ENCODE measurements at regions not wholly inside any gene's neighbourhood (a gene's known extent, or its start where the extent isn't known, plus 50 kb on each side); places are given as distances from the start of the nearest gene placed in this dataset.

GRCh38 chr14:105776924-105777323 lies 250.5 kb downstream of the TMEM121 start:
- H3K18ac ChIP-seq (ENCODE audit: extremely low read depth, low read length): no peak overlapping the region
- no peaks in the 10 kb centered on the region for H4K20me1 ChIP-seq (replicated peaks in 1 of 2; ENCODE audit: control insufficient read depth in 1 of 2, insufficient read depth in 2 of 2, low read length in 2 of 2)
- H4K8ac ChIP-seq (ENCODE audit: extremely low read depth, insufficient read depth, low read length): no peak overlapping the region
- CTCF ChIA-PET (ENCODE audit: partially characterized antibody): no interaction called here
- H3K79me1 ChIP-seq (ENCODE audit: low read depth, low read length): no peaks in the 10 kb centered on the region
- no peaks in the 10 kb centered on the region for H3K4me1 ChIP-seq (replicated peaks in 1 of 4; ENCODE audit: control insufficient read depth in 3 of 4, insufficient read depth in 4 of 4, low read length in 3 of 4)
- H4K91ac ChIP-seq (replicated peaks; ENCODE audit: insufficient read length, low read length): no peak overlapping the region
- H3K36me3 ChIP-seq (ENCODE audit: control insufficient read depth in 2 of 4, insufficient read depth in 4 of 4, low read length in 3 of 4): no peaks in the 10 kb centered on the region
- H3K4me2 ChIP-seq (ENCODE audit: insufficient read depth in 1 of 2, low read depth in 2 of 2, low read length in 2 of 2): no peak overlapping the region
- no peak overlapping the region for H2BK12ac ChIP-seq (ENCODE audit: low read depth, low read length)
- peaks cover 35 to 75% of the 10 kb centered on the region in 2 experiments; a peak in 3 of 4 replicates for H3K9me3 ChIP-seq (ENCODE audit: insufficient read depth in 2 of 2, low read depth in 1 of 2, low read length in 1 of 2)
- H3K56ac ChIP-seq (replicated peaks; ENCODE audit: insufficient read length, low read depth, low read length): no peak overlapping the region
- no peak overlapping the region for H3K14ac ChIP-seq (ENCODE audit: insufficient read length)
- POLR2A ChIA-PET (ENCODE audit: partially characterized antibody): no interaction called here
- FAIRE-seq (no peak), DNase-seq (ENCODE audit: low read depth in 1 of 2, low spot score in 2 of 2) (no peak)
- H3K9ac ChIP-seq (replicated peaks in 1 of 4; ENCODE audit: extremely low read depth in 1 of 4, low read depth in 3 of 4, low read length in 3 of 4): no peak overlapping the region
- WGBS, 2 experiments (ENCODE audit: extremely low coverage in 1 of 2, insufficient coverage in 1 of 2, insufficient read length in 1 of 2, insufficient replicate concordance in 2 of 2, low coverage in 1 of 2, low lambda C conversion rate in 2 of 2, missing lambda C conversion rate in 1 of 2): 83% methylated on average over 13 of the region's 13 CpGs; no CpG with 5 or more reads in 1 of the 2 experiments
- H3K27ac ChIP-seq (ENCODE audit: low read depth, low read length): no peak overlapping the region
- no peak overlapping the region for H2BK120ac ChIP-seq (replicated peaks; ENCODE audit: low read depth, low read length)
- no peak overlapping the region for H2AK5ac ChIP-seq (ENCODE audit: low read depth, low read length)
- H3K4me3 ChIP-seq (ENCODE audit: extremely low read depth in 1 of 4, insufficient read depth in 2 of 4, low read depth in 3 of 4, low read length in 4 of 4): no peak overlapping the region
- no peak overlapping the region for H2BK20ac ChIP-seq (ENCODE audit: low read length)
- no peak overlapping the region for H2AFZ ChIP-seq (ENCODE audit: low read length)
- no peak overlapping the region for H3K4ac ChIP-seq (replicated peaks; ENCODE audit: insufficient read length, low read depth, low read length)
- H2BK5ac ChIP-seq (ENCODE audit: low read depth, low read length): no peak overlapping the region
- no peak overlapping the region for H2BK15ac ChIP-seq (ENCODE audit: low read length)
- TF ChIP-seq SUZ12 (IDR thresholded peaks at IDR 0.05; ENCODE audit: low read length) (no peak), TBP (IDR thresholded peaks at IDR 0.05; ENCODE audit: low read depth, low read length) (no peak), ASH2L (IDR thresholded peaks at IDR 0.05; ENCODE audit: low read length) (no peak), HDAC2 (IDR thresholded peaks at IDR 0.05; ENCODE audit: borderline replicate concordance in 1 of 2, low read depth in 2 of 2, low read length in 2 of 2) (no peak), USF2 (IDR thresholded peaks at IDR 0.05; ENCODE audit: low read length) (no peak), FOSL1 (IDR thresholded peaks at IDR 0.05; ENCODE audit: insufficient read depth, low read depth, low read length) (no peak), EZH2 (IDR thresholded peaks at IDR 0.05; ENCODE audit: low read depth, low read length, severe bottlenecking) (no peak)
- H3K23ac ChIP-seq (ENCODE audit: insufficient read length): no peak overlapping the region
- no peaks in the 10 kb centered on the region for H3K79me2 ChIP-seq (ENCODE audit: control insufficient read depth in 1 of 2, insufficient read depth in 2 of 2, low read length in 2 of 2)
- H4K5ac ChIP-seq (ENCODE audit: insufficient read length, low read depth, low read length): no peak overlapping the region
- no peaks in the 10 kb centered on the region for H3K23me2 ChIP-seq (ENCODE audit: low read depth, low read length)
- no peaks in the 10 kb centered on the region for H3K27me3 ChIP-seq (replicated peaks in 1 of 4; ENCODE audit: control insufficient read depth in 3 of 4, extremely low read depth in 1 of 4, insufficient read depth in 3 of 4, low read length in 3 of 4)

Measured in H1 (cell line).